ENCODE measurements at regions not wholly inside any gene's neighbourhood (a gene's known extent, or its start where the extent isn't known, plus 50 kb on each side); places are given as distances from the start of the nearest gene placed in this dataset.
"Not testable (repeated sequence)": the region's sequence is repeated elsewhere in the genome, so short reads cannot be mapped to it uniquely, and the experiment has no call there.

- no peaks in the 10 kb centered on the region for H3K36me3 ChIP-seq
- H3K4me3 ChIP-seq (ENCODE audit: low read depth, low read length) = no peak overlapping the region
- DNase-seq = no peak
- H3K27ac ChIP-seq = no peak overlapping the region
- H3K27me3 ChIP-seq (ENCODE audit: insufficient read depth, low read depth, severe bottlenecking) = peaks cover 10% of the 10 kb centered on the region
- TF ChIP-seq, protein P1, sequence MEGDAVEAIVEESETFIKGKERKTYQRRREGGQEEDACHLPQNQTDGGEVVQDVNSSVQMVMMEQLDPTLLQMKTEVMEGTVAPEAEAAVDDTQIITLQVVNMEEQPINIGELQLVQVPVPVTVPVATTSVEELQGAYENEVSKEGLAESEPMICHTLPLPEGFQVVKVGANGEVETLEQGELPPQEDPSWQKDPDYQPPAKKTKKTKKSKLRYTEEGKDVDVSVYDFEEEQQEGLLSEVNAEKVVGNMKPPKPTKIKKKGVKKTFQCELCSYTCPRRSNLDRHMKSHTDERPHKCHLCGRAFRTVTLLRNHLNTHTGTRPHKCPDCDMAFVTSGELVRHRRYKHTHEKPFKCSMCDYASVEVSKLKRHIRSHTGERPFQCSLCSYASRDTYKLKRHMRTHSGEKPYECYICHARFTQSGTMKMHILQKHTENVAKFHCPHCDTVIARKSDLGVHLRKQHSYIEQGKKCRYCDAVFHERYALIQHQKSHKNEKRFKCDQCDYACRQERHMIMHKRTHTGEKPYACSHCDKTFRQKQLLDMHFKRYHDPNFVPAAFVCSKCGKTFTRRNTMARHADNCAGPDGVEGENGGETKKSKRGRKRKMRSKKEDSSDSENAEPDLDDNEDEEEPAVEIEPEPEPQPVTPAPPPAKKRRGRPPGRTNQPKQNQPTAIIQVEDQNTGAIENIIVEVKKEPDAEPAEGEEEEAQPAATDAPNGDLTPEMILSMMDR (IDR thresholded peaks at IDR 0.05; ENCODE audit: low read depth, low read length) = no peak
- H3K9me3 ChIP-seq (ENCODE audit: severe bottlenecking) = no peaks in the 10 kb centered on the region
Observed at GRCh38 chrX:125444659-125445058, 125.0 kb downstream of the TEX13C start.

DNA sequence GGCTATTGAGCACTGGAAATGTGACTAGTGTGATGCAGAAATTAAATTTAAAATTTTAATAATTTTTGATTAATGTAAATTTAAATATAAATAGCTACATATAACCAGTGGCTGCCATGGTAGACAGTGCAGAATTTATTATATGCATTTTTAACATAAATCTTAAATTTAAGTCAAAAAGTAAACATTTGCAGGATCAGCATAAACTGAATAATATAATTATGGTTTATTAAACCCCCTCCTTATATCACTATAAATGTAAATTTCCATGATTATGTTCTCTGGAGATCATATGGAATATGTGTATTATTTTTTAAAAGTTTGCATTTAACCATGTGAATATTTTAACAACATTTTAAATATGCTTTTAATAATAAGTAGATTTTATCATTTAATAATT, 155.8 kb downstream of the TEX13C start:
- no peak overlapping the region for H3K4me3 ChIP-seq (ENCODE audit: low read depth, low read length)
- no peak overlapping the region for H3K27ac ChIP-seq
- no peaks in the 10 kb centered on the region for H3K9me3 ChIP-seq (ENCODE audit: severe bottlenecking)
- DNase-seq = no peak
- H3K36me3 ChIP-seq = no peaks in the 10 kb centered on the region
- peaks cover 5% of the 10 kb centered on the region for H3K27me3 ChIP-seq (ENCODE audit: insufficient read depth, low read depth, severe bottlenecking)
- TF ChIP-seq, protein P1 (IDR thresholded peaks at IDR 0.05; ENCODE audit: low read depth, low read length) = no peak

DNA sequence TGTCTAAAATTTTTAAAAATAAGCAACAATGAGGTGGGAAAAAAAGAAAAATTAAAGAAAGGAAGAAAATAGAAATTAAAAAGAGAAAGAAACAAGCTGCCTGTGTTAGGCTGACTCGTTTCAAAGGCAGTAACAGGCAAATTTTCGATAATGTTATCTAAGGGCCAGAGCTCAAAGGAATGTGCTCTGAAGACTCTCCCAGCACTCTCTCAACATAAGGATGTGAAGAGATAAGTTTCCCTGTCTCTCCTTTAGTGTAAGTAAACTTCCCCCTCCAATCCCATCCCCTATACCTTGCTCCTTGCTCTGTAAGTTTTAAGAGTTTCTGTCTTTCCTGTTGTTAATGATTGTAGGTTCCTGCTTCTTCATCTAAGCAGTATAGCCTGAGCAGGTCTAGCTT, 172.8 kb downstream of the TEX13C start:
- H3K9me3 ChIP-seq (ENCODE audit: severe bottlenecking) = no peaks in the 10 kb centered on the region
- no peak for DNase-seq
- H3K36me3 ChIP-seq = no peaks in the 10 kb centered on the region
- TF ChIP-seq, protein P1 (IDR thresholded peaks at IDR 0.05; ENCODE audit: low read depth, low read length) = no peak
- peaks cover 30% of the 10 kb centered on the region for H3K27me3 ChIP-seq (ENCODE audit: insufficient read depth, low read depth, severe bottlenecking)
- no peak overlapping the region for H3K4me3 ChIP-seq (ENCODE audit: low read depth, low read length)
- no peak overlapping the region for H3K27ac ChIP-seq

GRCh38 chrX:125493004-125493403, 173.3 kb downstream of the TEX13C start:
- not testable (repeated sequence) for H3K27ac ChIP-seq; H3K4me3 ChIP-seq (ENCODE audit: low read depth, low read length); H3K9me3 ChIP-seq (ENCODE audit: severe bottlenecking); DNase-seq; H3K36me3 ChIP-seq
- H3K27me3 ChIP-seq (ENCODE audit: insufficient read depth, low read depth, severe bottlenecking) = peaks cover 30% of the 10 kb centered on the region

DNA sequence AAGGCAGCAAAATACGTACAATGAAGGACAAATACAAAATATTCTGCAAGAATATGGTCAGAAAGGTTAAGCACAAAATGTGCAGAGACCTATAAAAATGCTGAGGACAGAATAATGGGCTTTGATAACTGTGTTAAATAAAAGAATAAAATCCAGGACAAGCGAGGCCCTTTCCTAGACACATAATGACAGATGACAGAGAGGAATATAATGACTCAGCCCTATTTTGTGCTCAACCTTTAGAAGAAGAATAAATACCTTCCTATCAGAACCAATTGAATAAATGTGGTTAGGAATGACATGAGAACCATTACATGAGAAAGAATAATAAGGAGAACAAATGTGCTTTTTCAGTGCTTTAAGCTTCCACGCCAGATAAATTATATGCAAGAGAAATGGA, 178.0 kb downstream of the TEX13C start:
- H3K36me3 ChIP-seq = no peaks in the 10 kb centered on the region
- H3K27me3 ChIP-seq (ENCODE audit: insufficient read depth, low read depth, severe bottlenecking) = peaks cover 23% of the 10 kb centered on the region
- no peak overlapping the region for H3K4me3 ChIP-seq (ENCODE audit: low read depth, low read length)
- DNase-seq = no peak
- no peak overlapping the region for H3K27ac ChIP-seq
- no peaks in the 10 kb centered on the region for H3K9me3 ChIP-seq (ENCODE audit: severe bottlenecking)
- TF ChIP-seq, protein P1 (IDR thresholded peaks at IDR 0.05; ENCODE audit: low read depth, low read length) = no peak

- no peak for DNase-seq
- peaks cover 9% of the 10 kb centered on the region for H3K27me3 ChIP-seq (ENCODE audit: insufficient read depth, low read depth, severe bottlenecking)
- H3K9me3 ChIP-seq (ENCODE audit: severe bottlenecking) = no peaks in the 10 kb centered on the region
- H3K36me3 ChIP-seq = no peaks in the 10 kb centered on the region
- no peak overlapping the region for H3K27ac ChIP-seq
- no peak overlapping the region for H3K4me3 ChIP-seq (ENCODE audit: low read depth, low read length)
- TF ChIP-seq, protein P1 (IDR thresholded peaks at IDR 0.05; ENCODE audit: low read depth, low read length) = no peak
Observed at GRCh38 chrX:125503769-125504168, 184.1 kb downstream of the TEX13C start.
